ENCODE measurements at regions not wholly inside any gene's neighbourhood (a gene's known extent, or its start where the extent isn't known, plus 50 kb on each side); places are given as distances from the start of the nearest gene placed in this dataset.

GRCh38 chr5:6225121-6225607 is 153.2 kb downstream of the MED10 start:
- H3K27ac ChIP-seq (ENCODE audit: low read depth in 2 of 2, low read length in 1 of 2): no peak overlapping the region
- peaks cover 0 to 3% of the 10 kb centered on the region in 2 donors for H3K4me1 ChIP-seq (ENCODE audit: control insufficient read depth in 2 of 2, insufficient read depth in 2 of 2, low read length in 1 of 2)
- WGBS, 2 donors: 67 to 72% methylated on average over 7 of the region's 7 CpGs
- H3K4me3 ChIP-seq (ENCODE audit: low read depth in 1 of 2, low read length in 2 of 2): no peak overlapping the region
- no peaks in the 10 kb centered on the region for H3K9me3 ChIP-seq (ENCODE audit: control insufficient read depth in 2 of 2, insufficient read depth in 1 of 2, low read depth in 1 of 2, low read length in 1 of 2)
- H3K27me3 ChIP-seq (ENCODE audit: control insufficient read depth in 1 of 2, insufficient read depth in 2 of 2, low read length in 2 of 2): no peaks in the 10 kb centered on the region
- H3K36me3 ChIP-seq (ENCODE audit: control insufficient read depth in 2 of 2, insufficient read depth in 2 of 2, low read length in 1 of 2): no peaks in the 10 kb centered on the region

- H3K4me3 ChIP-seq (ENCODE audit: low read depth in 1 of 2, low read length in 2 of 2): no peak overlapping the region
- H3K36me3 ChIP-seq (ENCODE audit: control insufficient read depth in 2 of 2, insufficient read depth in 2 of 2, low read length in 1 of 2): no peaks in the 10 kb centered on the region
- H3K4me1 ChIP-seq (ENCODE audit: control insufficient read depth in 2 of 2, insufficient read depth in 2 of 2, low read length in 1 of 2): peaks cover 0 to 3% of the 10 kb centered on the region in 2 donors
- WGBS, 2 donors: 87 to 91% methylated on average over 5 of the region's 5 CpGs
- H3K27me3 ChIP-seq (ENCODE audit: control insufficient read depth in 1 of 2, insufficient read depth in 2 of 2, low read length in 2 of 2): no peaks in the 10 kb centered on the region
- no peak overlapping the region for H3K27ac ChIP-seq (ENCODE audit: low read depth in 2 of 2, low read length in 1 of 2)
- no peaks in the 10 kb centered on the region for H3K9me3 ChIP-seq (ENCODE audit: control insufficient read depth in 2 of 2, insufficient read depth in 1 of 2, low read depth in 1 of 2, low read length in 1 of 2)
Measured at GRCh38 chr5:6224406-6224805, 153.9 kb downstream of the MED10 start.

- H3K27me3 ChIP-seq (ENCODE audit: control insufficient read depth in 1 of 2, insufficient read depth in 2 of 2, low read length in 2 of 2): no peaks in the 10 kb centered on the region
- no peak overlapping the region for H3K27ac ChIP-seq (ENCODE audit: low read depth in 2 of 2, low read length in 1 of 2)
- no peak overlapping the region for H3K4me3 ChIP-seq (ENCODE audit: low read depth in 1 of 2, low read length in 2 of 2)
- WGBS, 2 donors: 88 to 93% methylated on average over 2 of the region's 2 CpGs
- H3K9me3 ChIP-seq (ENCODE audit: control insufficient read depth in 2 of 2, insufficient read depth in 1 of 2, low read depth in 1 of 2, low read length in 1 of 2): no peaks in the 10 kb centered on the region
- no peaks in the 10 kb centered on the region for H3K36me3 ChIP-seq (ENCODE audit: control insufficient read depth in 2 of 2, insufficient read depth in 2 of 2, low read length in 1 of 2)
- peaks cover 0 to 3% of the 10 kb centered on the region in 2 donors for H3K4me1 ChIP-seq (ENCODE audit: control insufficient read depth in 2 of 2, insufficient read depth in 2 of 2, low read length in 1 of 2)
Measured at GRCh38 chr5:6222899-6223298, 155.4 kb downstream of the MED10 start.

GRCh38 chr5:6222121-6222520 is 156.2 kb downstream of the MED10 start:
- Histone ChIP-seq H3K27me3 (ENCODE audit: control insufficient read depth in 1 of 2, insufficient read depth in 2 of 2, low read length in 2 of 2) (no peaks in the 10 kb centered on the region), H3K9me3 (ENCODE audit: control insufficient read depth in 2 of 2, insufficient read depth in 1 of 2, low read depth in 1 of 2, low read length in 1 of 2) (no peaks in the 10 kb centered on the region), H3K4me1 (ENCODE audit: control insufficient read depth in 2 of 2, insufficient read depth in 2 of 2, low read length in 1 of 2) (peaks cover 0 to 3% of the 10 kb centered on the region in 2 donors), H3K36me3 (ENCODE audit: control insufficient read depth in 2 of 2, insufficient read depth in 2 of 2, low read length in 1 of 2) (no peaks in the 10 kb centered on the region), H3K4me3 (ENCODE audit: low read depth in 1 of 2, low read length in 2 of 2) (no peak overlapping the region), H3K27ac (ENCODE audit: low read depth in 2 of 2, low read length in 1 of 2) (no peak overlapping the region)
- 72% methylated on average over 7 of the region's 7 CpGs for WGBS, 2 donors

- Histone ChIP-seq H3K9me3 (ENCODE audit: control insufficient read depth in 2 of 2, insufficient read depth in 1 of 2, low read depth in 1 of 2, low read length in 1 of 2) (no peaks in the 10 kb centered on the region), H3K27me3 (ENCODE audit: control insufficient read depth in 1 of 2, insufficient read depth in 2 of 2, low read length in 2 of 2) (no peaks in the 10 kb centered on the region), H3K4me1 (ENCODE audit: control insufficient read depth in 2 of 2, insufficient read depth in 2 of 2, low read length in 1 of 2) (peaks cover 3 to 4% of the 10 kb centered on the region in 2 donors), H3K4me3 (ENCODE audit: low read depth in 1 of 2, low read length in 2 of 2) (no peak overlapping the region), H3K27ac (ENCODE audit: low read depth in 2 of 2, low read length in 1 of 2) (no peak overlapping the region), H3K36me3 (ENCODE audit: control insufficient read depth in 2 of 2, insufficient read depth in 2 of 2, low read length in 1 of 2) (no peaks in the 10 kb centered on the region)
- 91 to 93% methylated on average over 6 of the region's 6 CpGs for WGBS, 2 donors
Measured at GRCh38 chr5:6221141-6221626, 157.2 kb downstream of the MED10 start.

GRCh38 chr5:6220346-6221088 is 157.8 kb downstream of the MED10 start:
- Histone ChIP-seq H3K27ac (ENCODE audit: low read depth in 2 of 2, low read length in 1 of 2) (no peak overlapping the region), H3K9me3 (ENCODE audit: control insufficient read depth in 2 of 2, insufficient read depth in 1 of 2, low read depth in 1 of 2, low read length in 1 of 2) (no peaks in the 10 kb centered on the region), H3K4me3 (ENCODE audit: low read depth in 1 of 2, low read length in 2 of 2) (no peak overlapping the region), H3K4me1 (ENCODE audit: control insufficient read depth in 2 of 2, insufficient read depth in 2 of 2, low read length in 1 of 2) (peaks cover 3 to 4% of the 10 kb centered on the region in 2 donors), H3K36me3 (ENCODE audit: control insufficient read depth in 2 of 2, insufficient read depth in 2 of 2, low read length in 1 of 2) (no peaks in the 10 kb centered on the region), H3K27me3 (ENCODE audit: control insufficient read depth in 1 of 2, insufficient read depth in 2 of 2, low read length in 2 of 2) (no peaks in the 10 kb centered on the region)
- 48 to 51% methylated on average over 15 of the region's 15 CpGs for WGBS, 2 donors

GRCh38 chr5:6218517-6218916 is 159.8 kb downstream of the MED10 start:
- H3K36me3 ChIP-seq (ENCODE audit: control insufficient read depth in 2 of 2, insufficient read depth in 2 of 2, low read length in 1 of 2): no peaks in the 10 kb centered on the region
- H3K27me3 ChIP-seq (ENCODE audit: control insufficient read depth in 1 of 2, insufficient read depth in 2 of 2, low read length in 2 of 2): no peaks in the 10 kb centered on the region
- H3K4me1 ChIP-seq (ENCODE audit: control insufficient read depth in 2 of 2, insufficient read depth in 2 of 2, low read length in 1 of 2): peaks cover 3 to 4% of the 10 kb centered on the region in 2 donors
- 67 to 70% methylated on average over 6 of the region's 6 CpGs for WGBS, 2 donors
- no peak overlapping the region for H3K27ac ChIP-seq (ENCODE audit: low read depth in 2 of 2, low read length in 1 of 2)
- no peaks in the 10 kb centered on the region for H3K9me3 ChIP-seq (ENCODE audit: control insufficient read depth in 2 of 2, insufficient read depth in 1 of 2, low read depth in 1 of 2, low read length in 1 of 2)
- H3K4me3 ChIP-seq (ENCODE audit: low read depth in 1 of 2, low read length in 2 of 2): no peak overlapping the region

GRCh38 chr5:6218116-6218515 is 160.2 kb downstream of the MED10 start:
- Histone ChIP-seq H3K27ac (ENCODE audit: low read depth in 2 of 2, low read length in 1 of 2) (no peak overlapping the region), H3K4me3 (ENCODE audit: low read depth in 1 of 2, low read length in 2 of 2) (no peak overlapping the region), H3K36me3 (ENCODE audit: control insufficient read depth in 2 of 2, insufficient read depth in 2 of 2, low read length in 1 of 2) (no peaks in the 10 kb centered on the region), H3K9me3 (ENCODE audit: control insufficient read depth in 2 of 2, insufficient read depth in 1 of 2, low read depth in 1 of 2, low read length in 1 of 2) (no peaks in the 10 kb centered on the region), H3K4me1 (ENCODE audit: control insufficient read depth in 2 of 2, insufficient read depth in 2 of 2, low read length in 1 of 2) (peaks cover 3 to 4% of the 10 kb centered on the region in 2 donors), H3K27me3 (ENCODE audit: control insufficient read depth in 1 of 2, insufficient read depth in 2 of 2, low read length in 2 of 2) (no peaks in the 10 kb centered on the region)
- 87 to 90% methylated on average over 7 of the region's 7 CpGs for WGBS, 2 donors

GRCh38 chr5:6216471-6217075 is 161.8 kb downstream of the MED10 start:
- WGBS, 2 donors: 77 to 92% methylated on average over 9 of the region's 9 CpGs
- Histone ChIP-seq H3K27ac (ENCODE audit: low read depth in 2 of 2, low read length in 1 of 2) (no peak overlapping the region), H3K27me3 (ENCODE audit: control insufficient read depth in 1 of 2, insufficient read depth in 2 of 2, low read length in 2 of 2) (no peaks in the 10 kb centered on the region), H3K4me1 (ENCODE audit: control insufficient read depth in 2 of 2, insufficient read depth in 2 of 2, low read length in 1 of 2) (peaks cover 3 to 4% of the 10 kb centered on the region in 2 donors), H3K9me3 (ENCODE audit: control insufficient read depth in 2 of 2, insufficient read depth in 1 of 2, low read depth in 1 of 2, low read length in 1 of 2) (peaks cover 0 to 2% of the 10 kb centered on the region in 2 donors), H3K4me3 (ENCODE audit: low read depth in 1 of 2, low read length in 2 of 2) (no peak overlapping the region), H3K36me3 (ENCODE audit: control insufficient read depth in 2 of 2, insufficient read depth in 2 of 2, low read length in 1 of 2) (no peaks in the 10 kb centered on the region)
